ENCODE measurements at regions not wholly inside any gene's neighbourhood (a gene's known extent, or its start where the extent isn't known, plus 50 kb on each side); places are given as distances from the start of the nearest gene placed in this dataset.

GRCh38 chr5:173479711-173480110, 136.7 kb downstream of the BOD1 start:
- DNase-seq (ENCODE audit: low read depth): no peak
- TF ChIP-seq CTCF (conservative IDR thresholded peaks at IDR 0.05; ENCODE audit: low read depth, low read length): no peak
- H3K4me3 ChIP-seq (ENCODE audit: low read depth, low read length): no peak overlapping the region

GRCh38 chr5:173477345-173478040, 139.0 kb downstream of the BOD1 start:
- H3K4me3 ChIP-seq (ENCODE audit: low read depth, low read length): no peak overlapping the region
- TF ChIP-seq CTCF (conservative IDR thresholded peaks at IDR 0.05; ENCODE audit: low read depth, low read length): no peak
- no peak for DNase-seq (ENCODE audit: low read depth)

- no peak for TF ChIP-seq CTCF (conservative IDR thresholded peaks at IDR 0.05; ENCODE audit: low read depth, low read length)
- H3K4me3 ChIP-seq (ENCODE audit: low read depth, low read length): no peak overlapping the region
- DNase-seq (ENCODE audit: low read depth): no peak
These were observed 140.7 kb downstream of the BOD1 start for GRCh38 chr5:173475780-173476179.

GRCh38 chr5:173474881-173475287, 141.6 kb downstream of the BOD1 start:
- no peak for TF ChIP-seq CTCF (conservative IDR thresholded peaks at IDR 0.05; ENCODE audit: low read depth, low read length)
- no peak overlapping the region for H3K4me3 ChIP-seq (ENCODE audit: low read depth, low read length)
- no peak for DNase-seq (ENCODE audit: low read depth)

- H3K4me3 ChIP-seq (ENCODE audit: low read depth, low read length): no peak overlapping the region
- TF ChIP-seq CTCF (conservative IDR thresholded peaks at IDR 0.05; ENCODE audit: low read depth, low read length): no peak
- DNase-seq (ENCODE audit: low read depth): no peak
These were observed 143.2 kb downstream of the BOD1 start for GRCh38 chr5:173473288-173473687.

GRCh38 chr5:173472784-173473278, 143.6 kb downstream of the BOD1 start:
- no peak for DNase-seq (ENCODE audit: low read depth)
- H3K4me3 ChIP-seq (ENCODE audit: low read depth, low read length): no peak overlapping the region
- TF ChIP-seq CTCF (conservative IDR thresholded peaks at IDR 0.05; ENCODE audit: low read depth, low read length): no peak

GRCh38 chr5:173472164-173472563, 143.9 kb upstream of the STC2 start:
- TF ChIP-seq CTCF (conservative IDR thresholded peaks at IDR 0.05; ENCODE audit: low read depth, low read length): no peak
- no peak overlapping the region for H3K4me3 ChIP-seq (ENCODE audit: low read depth, low read length)
- DNase-seq (ENCODE audit: low read depth): peak; percentile 64
